Ureter (tissue), 1 donor: ENCODE measurements at regions not wholly inside any gene's neighbourhood (a gene's known extent, or its start where the extent isn't known, plus 50 kb on each side); places are given as distances from the start of the nearest gene placed in this dataset.

ENCODE experiments used
- DNase-seq: peaks from one replicate; pipeline ENCODE4 v3.0.0-alpha.2; 2020; ENCODE audit warnings: low spot score
- donor health status: DM: yes; HTN: yes; CAD: no.

DNA sequence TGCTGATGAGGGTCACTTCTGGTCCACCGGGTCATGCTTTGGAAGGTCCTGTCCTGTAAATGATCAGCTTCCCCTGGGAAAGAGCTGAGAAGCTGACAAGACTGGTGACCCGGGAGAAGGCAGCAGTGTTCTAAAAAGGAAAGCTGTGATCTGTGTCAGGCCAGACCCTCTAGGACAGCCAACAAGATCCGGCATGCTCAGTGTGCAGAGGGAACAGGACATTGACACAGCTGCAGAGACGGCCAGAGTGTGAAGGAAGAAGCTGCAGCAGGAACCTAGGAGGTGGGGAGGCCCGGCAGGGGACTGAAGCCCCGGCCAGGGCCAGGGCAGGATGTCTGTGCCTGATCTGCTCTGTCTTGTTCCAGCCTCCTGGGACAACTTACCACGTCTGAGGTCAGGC lies 372.7 kb upstream of the ID2 start:
- no peak for DNase-seq

DNA sequence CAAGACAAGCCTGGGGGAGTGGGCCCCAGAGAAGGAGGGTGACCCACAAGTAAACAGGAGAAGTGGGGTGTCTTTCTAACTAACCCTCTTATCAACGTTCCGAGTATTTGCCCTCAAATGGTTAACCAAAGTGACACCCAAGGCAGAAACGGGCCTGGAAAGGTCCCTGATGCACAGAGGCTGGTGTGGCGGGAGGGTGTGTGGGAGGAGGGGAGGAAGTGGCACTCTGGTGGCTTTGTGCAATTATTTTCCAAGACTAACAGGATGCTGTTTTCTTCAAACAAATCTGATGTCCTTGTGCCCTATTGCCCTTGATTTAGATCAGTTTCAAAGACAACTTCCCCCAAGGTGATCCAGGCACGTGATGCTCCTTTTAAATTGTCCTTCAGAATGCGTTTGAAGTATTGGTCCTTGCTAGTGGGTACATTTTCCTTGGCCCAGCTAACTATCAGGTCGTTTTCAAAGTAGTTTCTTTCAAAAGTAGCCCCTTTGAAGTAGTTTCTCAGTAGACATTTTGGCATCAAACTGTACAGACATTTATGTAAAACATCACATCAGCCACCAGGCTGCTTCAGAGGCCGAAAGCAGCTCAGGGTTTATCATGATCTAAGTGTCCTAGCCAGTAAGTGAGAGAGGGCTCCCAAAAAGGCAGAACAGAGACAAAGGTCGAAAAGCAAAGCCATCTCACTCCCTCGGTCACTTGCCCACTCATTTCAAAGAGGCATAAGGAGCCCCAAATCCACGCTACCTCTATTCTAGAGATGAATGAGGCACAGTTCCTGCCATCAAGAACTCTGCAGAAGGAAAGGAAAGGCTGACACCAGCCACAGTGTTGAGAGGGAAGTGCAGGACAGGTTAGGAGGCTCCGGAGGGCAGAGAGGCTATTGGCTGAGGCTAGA lies 371.1 kb upstream of the ID2 start:
- no peak for DNase-seq

DNA sequence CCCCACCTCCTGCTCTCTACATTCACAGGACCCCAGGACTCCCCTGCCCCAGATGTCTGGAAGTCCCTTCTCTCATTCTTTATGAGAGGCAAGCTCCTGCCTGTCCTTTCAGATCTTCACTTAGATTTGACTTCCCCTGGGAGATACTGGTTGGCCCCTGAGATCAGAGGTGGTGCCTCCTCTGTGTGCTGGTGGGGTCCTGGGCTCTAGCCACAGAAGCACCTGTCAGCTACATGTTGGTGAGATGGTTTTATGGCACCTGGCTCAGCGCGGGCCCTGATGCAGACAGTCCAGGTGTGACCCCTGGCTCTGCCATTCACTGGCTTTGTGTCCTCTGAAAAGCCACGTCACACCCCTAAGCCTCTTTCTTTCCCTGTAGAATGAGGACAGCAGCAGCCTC lies 369.6 kb upstream of the ID2 start:
- no peak for DNase-seq

DNA sequence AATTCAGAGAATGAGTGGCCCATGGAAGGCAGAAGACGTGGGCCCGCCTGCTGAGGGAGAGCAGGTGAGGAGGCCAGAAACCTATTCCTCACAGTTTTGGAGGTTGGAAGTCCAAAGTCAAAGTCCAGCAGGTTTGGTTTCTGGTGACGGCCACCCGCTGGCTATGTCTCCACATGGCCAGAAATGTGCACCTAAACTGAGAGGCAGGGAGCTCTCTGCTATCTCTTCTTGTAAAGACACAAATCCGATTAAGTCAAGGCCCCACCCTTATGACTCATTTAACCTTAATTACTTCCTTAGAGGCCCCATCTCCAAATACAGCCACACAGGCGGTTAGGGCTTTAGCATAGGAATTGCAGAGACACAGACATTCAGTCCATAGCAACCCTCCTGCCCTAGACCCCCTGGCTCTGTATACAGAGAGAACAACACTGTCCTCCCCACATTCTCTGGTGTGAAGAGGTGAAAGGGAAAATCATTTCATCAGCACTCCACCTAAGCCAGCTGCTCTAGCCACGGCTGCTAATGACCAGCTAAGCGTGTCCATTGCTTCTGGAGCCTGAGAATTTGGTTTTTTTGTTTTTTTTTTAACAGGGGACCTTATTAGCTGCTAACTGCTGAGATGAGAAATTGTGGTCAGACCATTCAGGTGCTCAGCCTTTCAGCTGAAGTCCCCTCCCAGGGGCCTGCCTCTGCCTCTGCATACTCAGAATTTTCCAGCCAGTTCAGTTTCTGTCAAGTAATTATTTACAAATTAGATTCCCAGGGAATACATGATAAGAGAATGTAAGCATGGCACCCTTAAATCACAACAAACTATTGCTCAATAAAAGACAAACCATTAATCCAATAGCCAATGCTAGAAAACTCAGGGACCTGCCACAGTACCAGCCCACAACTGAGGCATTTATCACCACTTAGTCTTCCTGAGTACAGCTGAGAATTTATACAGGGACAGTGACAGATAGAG lies 368.7 kb upstream of the ID2 start:
- DNase-seq: no peak

DNA sequence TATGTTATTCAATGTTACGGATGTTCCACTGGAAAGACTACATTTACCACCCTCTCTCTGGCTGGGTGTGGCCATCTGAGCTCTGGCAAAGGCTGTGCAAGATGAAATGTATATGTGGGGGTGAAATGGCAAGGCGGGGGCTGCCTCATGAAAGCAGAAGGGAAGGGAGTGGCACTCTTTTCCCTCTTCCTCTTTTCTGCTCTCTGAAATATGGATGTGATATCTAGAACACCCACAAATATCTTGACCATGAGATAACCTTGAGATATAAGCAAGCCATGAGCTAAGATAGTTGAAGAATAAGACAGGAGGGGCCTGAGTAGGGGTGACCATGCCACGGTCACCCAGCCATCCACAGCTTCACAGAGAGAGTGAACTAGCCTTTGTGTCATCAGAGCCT lies 367.8 kb upstream of the ID2 start:
- DNase-seq: no peak

DNA sequence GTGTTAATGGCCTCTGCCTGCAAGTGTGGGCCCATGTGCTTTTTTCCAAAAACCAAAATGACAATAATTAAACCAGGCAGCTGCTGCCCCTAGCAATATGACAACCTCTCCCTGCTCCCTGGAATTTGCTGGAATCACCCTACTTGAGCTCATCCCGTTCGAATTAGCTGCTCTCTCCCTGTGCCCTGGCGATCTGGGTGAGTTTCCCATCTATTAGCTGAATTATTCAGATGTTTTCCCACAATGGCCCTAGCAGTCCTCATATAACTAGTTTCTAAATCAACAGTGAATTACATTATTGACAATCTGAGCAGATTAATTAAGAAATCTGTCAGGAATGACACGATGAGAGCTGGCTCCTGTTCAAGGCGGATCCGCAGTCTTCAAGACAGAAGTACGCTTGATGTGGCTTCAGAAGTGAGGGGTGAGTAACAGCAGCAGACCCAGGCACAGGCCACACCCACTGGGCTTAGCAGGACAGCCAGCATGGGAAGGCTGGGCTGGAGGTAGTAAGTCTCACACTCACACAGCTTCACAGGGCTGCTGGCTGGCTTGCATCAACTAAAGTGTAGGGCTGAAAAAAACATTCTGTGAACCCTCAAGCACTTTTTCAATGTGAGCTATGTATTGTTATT lies 366.2 kb upstream of the ID2 start:
- peak; percentile 22 for DNase-seq

DNA sequence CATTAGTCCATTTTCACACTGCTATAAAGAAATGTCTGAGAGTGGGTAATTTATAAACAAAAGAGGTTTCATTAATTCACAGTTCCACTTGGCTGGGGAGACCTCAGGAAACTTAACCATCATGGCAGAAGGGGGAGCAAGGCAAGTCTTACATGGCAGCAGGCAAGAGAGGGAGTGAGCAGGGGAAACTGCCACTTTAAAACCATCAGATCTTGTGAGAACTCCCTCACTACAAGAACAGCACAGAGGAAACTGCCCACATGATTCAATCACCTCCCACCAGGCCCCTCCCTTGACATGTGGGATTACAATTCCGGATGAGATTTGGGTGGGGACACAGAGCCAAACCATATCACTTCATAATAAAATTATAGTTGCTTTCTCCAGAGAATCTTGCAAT lies 365.5 kb upstream of the ID2 start:
- peak; percentile 12 for DNase-seq

DNA sequence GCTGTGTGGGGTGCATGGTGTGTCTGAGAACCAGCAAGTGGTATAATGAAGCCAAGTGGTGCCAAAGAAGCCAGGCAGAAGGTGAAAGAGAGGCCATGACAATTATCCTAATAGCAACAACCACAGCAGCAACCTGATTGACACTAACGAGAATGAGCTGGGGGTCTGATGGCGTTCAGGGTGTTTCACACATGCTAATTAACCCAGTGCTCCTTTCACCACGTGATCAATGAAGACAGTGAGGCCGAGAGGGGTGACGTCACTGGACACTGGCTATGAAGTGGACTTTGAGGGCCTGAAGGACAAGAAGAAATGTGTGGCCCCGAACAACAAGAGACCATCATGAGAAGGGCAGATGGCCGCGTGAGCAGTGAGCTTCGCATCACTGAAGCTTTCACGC lies 364.4 kb upstream of the ID2 start:
- DNase-seq: no peak

DNA sequence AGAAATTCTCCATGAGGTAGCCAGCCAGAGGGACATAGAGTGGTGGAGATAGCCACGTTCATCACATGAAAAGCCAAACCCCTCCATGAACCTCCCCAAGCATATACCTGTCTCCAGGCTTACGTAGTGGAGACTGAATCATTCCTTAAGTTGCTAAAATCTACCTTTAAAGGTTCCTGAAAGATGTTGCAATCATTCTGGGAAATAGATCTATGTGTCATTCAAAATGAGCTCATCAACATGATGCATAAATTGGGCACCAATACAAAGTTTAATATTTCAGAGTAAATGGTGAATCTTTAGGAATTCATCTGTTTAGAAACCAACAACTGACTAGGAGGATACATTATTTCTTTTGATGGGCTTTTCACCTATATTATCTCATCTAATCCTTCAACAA lies 362.6 kb upstream of the ID2 start:
- no peak for DNase-seq

DNA sequence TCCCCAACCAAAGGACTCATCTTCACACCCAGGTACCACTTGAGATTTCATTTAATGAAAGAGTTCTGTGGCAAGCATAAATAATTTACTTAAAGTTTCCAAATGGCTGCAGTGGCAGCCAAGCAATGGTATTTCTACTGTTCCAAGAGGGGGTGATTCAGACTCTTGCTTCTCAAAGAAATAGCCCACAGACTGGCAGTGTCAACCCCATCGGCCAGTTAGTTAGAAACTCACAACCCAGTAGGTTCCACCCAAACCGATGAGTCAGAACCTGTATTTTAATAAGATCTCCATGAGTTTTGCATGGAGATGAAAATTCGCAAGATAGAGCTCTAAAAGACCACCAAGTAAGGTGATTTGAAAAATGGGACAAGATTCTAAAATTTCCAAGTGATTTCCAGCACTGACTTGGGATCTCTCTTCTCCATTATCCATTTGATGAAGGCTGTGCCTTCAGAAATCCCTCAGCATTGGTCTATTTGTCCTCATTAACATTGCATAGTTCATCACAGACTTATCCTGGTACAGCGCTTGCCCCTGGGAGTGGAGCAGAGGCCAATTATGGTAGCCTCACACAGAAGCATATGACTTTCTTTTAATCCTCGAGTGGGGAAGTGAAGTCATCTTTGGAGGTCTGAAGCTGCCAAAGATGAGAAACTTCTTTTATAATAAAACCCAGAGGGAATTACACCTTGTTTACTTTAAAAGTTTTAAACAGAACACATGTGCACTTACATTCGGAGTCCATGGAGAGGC lies 361.4 kb upstream of the ID2 start:
- DNase-seq: no peak

DNA sequence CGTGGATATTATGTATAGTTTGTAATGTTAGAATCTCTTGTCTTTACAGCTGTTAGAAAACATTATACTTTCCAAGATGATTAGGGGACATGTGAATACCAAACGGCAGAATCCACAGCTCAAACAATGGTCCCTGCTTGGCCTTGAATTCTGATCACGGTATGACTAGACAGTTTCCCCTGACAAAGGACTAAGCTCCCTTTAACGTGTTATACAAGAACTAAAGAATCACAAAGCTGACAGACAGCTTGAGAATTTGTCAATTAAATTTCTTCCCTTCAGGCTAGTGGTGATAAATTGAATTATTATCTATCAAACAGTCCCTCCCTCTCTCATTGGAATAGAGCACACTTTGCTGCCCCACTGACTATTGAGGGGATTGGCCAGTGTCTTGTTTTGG lies 359.2 kb upstream of the ID2 start:
- DNase-seq: no peak

DNA sequence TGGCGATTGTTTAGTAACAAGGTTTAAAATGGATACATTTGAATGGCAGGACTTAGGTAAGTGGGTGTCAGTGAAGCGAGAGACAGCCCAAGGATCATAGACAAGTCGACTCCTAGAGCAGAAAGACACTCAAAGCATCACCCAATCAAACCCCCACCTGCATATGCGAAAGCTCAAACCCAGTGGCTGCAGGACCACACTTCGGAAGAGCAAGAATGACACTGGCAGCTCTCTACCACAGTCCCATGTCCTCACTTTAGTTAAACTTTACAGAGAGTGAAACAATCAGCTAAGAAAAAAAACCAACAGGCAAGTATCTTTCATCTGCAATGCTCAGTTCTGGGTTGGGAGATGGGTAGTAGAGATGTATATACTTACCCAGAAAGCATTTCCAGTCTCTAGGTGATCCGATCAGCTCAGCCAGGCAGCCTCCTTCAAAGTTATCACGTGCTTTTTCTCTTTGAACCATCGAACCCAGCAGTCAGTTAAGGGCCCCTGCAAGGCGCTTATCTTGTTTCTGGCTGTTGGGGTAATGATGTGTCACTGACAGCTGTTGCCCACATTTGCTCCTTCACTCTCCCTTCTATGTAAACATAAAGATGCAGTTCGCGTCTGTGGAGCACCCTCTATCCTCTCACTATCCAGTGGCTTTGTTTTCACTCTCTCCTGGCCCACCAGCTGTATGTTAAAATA lies 357.5 kb upstream of the ID2 start:
- DNase-seq: no peak

DNA sequence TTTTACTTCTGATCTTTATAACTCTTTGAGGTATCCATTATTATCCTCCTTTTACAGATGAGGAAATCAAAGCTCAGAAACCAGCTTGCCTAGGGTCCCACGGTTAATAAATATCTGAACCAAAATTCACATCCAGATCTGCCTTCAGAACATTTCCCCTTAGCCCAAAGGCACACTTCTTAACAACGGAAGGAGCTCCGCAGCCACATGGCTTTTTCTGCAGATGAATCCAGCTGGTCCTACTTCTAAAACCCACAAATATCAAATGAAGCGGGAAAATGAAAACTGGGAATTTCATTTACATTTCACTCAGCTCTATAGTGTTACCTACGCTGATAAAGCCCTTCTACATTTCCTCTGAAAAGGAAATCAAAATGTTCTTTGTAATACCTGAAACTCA lies 357.0 kb upstream of the ID2 start:
- DNase-seq: no peak

DNA sequence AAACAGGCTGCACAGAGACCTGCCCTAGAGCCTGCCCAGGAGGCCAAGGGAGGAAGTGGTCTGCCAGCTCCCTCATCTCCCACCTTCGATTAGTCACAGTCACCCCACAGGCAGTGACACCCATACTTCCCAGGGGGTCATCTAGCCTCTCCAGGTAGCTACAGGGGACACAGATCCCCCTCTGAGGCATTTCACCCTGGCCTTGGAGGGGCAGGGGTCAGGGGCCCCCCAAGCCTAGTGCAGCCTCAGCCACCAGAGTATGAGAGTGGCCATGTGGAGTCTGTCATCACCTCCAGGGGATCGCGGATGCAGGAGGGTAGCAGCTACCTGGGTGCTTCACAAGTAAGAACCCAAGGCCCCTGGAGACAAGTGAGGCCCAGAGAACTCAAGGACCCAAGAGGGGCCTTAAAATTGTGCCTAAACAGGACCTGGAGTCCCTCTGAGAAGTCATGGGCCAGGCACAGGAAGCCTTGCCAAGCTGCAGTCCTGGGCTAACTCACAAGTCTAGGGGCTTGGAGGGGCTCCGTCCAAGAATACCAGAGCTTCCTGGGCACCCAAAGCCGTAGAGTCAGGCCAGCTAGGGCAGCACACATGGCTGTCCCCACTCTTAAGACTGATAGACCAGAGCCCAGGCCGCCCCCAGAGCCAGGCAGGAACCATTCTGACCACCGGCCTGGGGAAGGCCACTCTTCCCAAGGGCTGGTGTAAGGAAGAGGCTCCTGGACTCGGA lies 354.3 kb upstream of the ID2 start:
- no peak for DNase-seq

DNA sequence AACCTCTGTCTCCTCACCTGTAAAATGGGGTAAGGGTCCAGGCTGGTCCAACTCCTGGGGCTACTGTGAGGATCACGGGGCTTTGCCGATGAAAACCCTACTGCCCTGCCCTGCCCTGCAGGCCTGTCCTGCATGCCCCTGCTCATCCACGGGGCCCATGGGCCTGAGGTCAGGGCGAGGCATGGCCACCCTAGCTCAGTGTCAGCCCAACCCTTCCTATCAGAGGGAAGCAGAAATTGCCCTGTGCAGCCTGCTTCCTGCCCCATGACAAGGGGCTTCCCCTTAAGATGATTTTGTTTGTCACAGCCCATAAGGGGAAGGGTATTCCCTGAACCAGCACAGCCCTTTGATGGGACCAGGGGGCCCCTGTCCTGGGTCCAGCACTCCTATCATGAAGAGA lies 353.6 kb upstream of the ID2 start:
- DNase-seq: no peak

DNA sequence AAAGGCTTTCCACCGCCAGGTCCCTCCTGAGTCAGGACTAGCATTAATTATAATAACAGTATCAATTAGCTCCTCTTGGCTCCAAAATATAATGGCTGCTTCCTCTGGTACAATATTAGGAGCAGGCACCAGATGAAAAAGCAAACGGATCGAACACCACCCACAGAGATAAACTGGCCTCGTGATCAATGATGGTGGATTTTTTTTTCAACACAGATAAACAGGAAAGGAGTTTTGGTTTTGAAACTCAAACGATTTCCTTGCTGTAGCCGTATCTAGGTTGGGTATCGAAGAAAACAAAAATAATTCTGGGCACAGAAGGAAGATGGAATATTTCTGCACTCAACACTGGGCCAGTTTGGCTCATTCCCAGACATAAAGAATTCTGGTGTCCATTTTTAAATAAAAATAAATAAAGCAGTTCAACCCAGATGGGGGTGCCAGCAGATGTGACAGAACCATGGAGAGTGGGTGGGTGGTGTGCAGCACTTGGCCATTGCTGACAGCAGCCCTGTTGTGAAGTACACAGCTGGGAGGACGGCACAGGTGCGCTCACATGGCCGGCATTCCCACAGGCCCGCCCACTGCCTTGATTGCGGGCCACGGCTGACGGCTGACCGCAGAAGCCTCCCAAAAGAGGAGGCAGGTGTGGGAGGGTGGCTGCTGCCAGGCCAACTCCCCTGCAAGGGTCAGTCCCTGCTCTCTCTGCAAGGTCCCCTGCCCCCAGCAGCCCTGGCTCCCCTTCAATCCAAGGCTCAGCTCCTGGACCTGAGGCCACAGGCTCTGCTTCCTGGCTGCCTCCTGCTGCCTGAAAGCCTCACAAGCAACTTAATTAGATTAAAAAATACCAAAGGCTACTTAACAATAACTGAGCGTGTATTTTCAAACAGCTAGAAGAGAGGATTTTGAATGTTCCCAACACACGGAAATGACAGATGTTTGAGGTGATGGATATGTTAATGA lies 351.9 kb upstream of the ID2 start:
- DNase-seq: no peak

DNA sequence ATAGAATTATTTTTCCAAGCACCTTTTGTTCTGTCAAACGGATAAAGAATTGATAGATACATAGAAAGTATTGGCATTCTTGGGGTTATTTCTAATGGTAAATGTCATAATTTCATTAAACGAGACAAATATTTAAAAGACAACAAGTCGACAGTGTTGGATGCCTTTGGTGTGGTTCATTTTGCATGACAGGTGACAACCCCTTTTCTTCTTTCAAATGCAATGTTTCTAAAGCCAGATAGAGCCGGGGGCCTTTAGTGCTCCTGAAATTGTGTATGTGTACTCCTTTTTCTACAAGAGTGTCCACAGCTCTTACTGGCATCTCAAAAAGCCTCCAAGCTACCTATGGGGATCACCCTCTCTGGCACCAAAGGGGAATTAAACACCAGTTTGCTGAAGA lies 350.8 kb upstream of the ID2 start:
- no peak for DNase-seq

DNA sequence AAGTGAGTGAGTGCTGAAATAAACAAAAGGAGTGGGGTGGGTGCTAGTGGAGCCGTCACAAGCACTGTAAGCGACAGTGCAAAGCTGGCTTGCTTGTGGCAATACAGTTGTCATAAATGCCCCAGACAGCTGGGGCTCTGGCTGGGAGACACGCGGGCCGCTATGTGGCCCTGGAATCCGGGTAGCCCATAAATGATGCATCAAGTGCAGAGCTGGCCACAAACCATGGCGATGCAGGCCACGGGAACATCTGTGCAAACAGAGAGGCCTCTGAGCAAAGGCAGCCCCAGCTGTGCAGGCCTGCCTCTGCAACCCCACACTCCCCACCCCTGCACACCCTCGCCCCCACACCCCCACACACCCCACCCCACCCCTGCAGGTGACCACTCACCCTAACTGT lies 349.2 kb upstream of the ID2 start:
- no peak for DNase-seq

DNA sequence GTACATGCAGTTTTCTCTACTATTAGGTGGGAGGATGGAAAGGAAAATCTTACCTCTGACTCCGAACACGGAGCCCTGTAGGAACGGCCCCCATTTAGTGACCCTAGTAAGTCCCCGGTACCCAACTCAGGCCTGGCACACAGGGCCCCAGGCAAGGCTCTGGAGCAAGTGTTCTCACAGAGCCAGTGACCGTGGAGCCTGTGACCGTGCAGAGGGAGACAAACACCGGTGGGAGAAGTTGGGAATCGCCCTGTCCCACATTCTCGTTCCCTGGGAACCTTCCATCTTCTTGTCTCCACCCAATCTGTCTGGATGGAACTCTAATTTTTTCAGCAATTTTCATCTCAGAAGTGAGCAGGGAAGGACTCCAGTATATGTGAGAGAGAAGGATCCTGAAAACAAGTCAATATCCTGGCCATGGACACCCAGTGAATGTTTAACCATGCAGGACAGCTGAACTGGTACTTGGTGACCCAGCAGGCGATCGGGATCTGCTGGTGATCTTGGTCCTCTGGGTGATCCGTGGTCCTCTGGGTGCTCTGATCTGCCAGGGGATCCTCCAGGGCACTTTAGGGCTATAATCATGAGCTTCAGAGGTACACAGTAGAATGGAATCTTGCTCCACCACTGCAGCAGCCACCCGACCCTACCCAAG lies 348.6 kb upstream of the ID2 start:
- DNase-seq: no peak
